GM23248 (cell line): ENCODE measurements at regions not wholly inside any gene's neighbourhood (a gene's known extent, or its start where the extent isn't known, plus 50 kb on each side); places are given as distances from the start of the nearest gene placed in this dataset.

Experiments
- EZH2 ChIP-seq: fragments of 200-600 bp; sonication (generic); IDR thresholded peaks from 2 replicates; pipeline ENCODE4 v1.6.1; 2018; ENCODE audit warnings: antibody characterized with exemption, mild to moderate bottlenecking; ENCODE audit not compliant: insufficient read depth, poor library complexity, severe bottlenecking
- EZH2phosphoT487 ChIP-seq: fragments of 200-600 bp; sonication (generic); IDR thresholded peaks from 2 replicates; pipeline ENCODE4 v1.6.1; 2018; ENCODE audit warnings: antibody characterized with exemption, moderate library complexity, mild to moderate bottlenecking, low read depth; ENCODE audit not compliant: insufficient read depth

- TF ChIP-seq EZH2phosphoT487 (no peak), EZH2 (no peak)
Measured at GRCh38 chr2:126837966-126838715, 60.5 kb upstream of the TEX51 start.
